HEK293 (cell line): ENCODE measurements at regions not wholly inside any gene's neighbourhood (a gene's known extent, or its start where the extent isn't known, plus 50 kb on each side); places are given as distances from the start of the nearest gene placed in this dataset.

Experiments used
- CTCF ChIA-PET: fragments of 350-600 bp; formaldehyde crosslinking; extraction: SDS; loops from one replicate; lab custom pipeline; 2021; ENCODE audit warnings: antibody characterized with exemption; lab: Yijun Ruan, JAX
- POLR2A ChIA-PET: fragments of 300-600 bp; formaldehyde crosslinking; extraction: SDS; loops from one replicate; lab custom pipeline; 2020; ENCODE audit warnings: antibody characterized with exemption, inconsistent platforms; lab: Yijun Ruan, JAX
- H3K27ac ChIP-seq: fragments of 200-500 bp; sonication (Bioruptor generic); 2 replicates; pipeline ENCODE4 v1.5.1; 2014; ENCODE audit warnings: low read depth, low read length, control low read depth, inconsistent platforms; ENCODE audit errors: extremely low read depth
- H3K36me3 ChIP-seq, 2 experiments: fragments of 200-500 bp in 1 of 2; sonication (Bioruptor generic) in 1 of 2; 1 replicate in 1 of 2; 2 replicates in 1 of 2; pipeline ENCODE4 v1.5.1; 2014 to 2017; ENCODE audit warnings: inconsistent platforms in 2 of 2, low read length in 2 of 2; ENCODE audit not compliant: control insufficient read depth in 2 of 2, insufficient read depth in 1 of 2
- H3K4me1 ChIP-seq: fragments of 200-500 bp; sonication (Bioruptor generic); 2 replicates; pipeline ENCODE4 v1.5.1; 2014; ENCODE audit warnings: mild to moderate bottlenecking, low read length, inconsistent platforms; ENCODE audit not compliant: control insufficient read depth, insufficient read depth
- H3K4me3 ChIP-seq: 2 replicates; pipeline ENCODE4 v1.5.1; 2011; ENCODE audit warnings: low read depth, mild to moderate bottlenecking, control low read depth, low read length, moderate library complexity
- H3K9me3 ChIP-seq: fragments of 200-500 bp; sonication (Bioruptor generic); 2 replicates; pipeline ENCODE4 v1.5.1; 2014; ENCODE audit warnings: low read depth, low read length, inconsistent platforms; ENCODE audit not compliant: control insufficient read depth, insufficient read depth
- PATZ1 ChIP-seq: fragments of 450-650 bp; formaldehyde crosslinking; IDR thresholded peaks from 2 replicates; pipeline ENCODE4 v1.5.1; 2016; ENCODE audit warnings: missing biosample characterization, missing genetic modification characterization
- PRDM6 ChIP-seq: fragments of 450-650 bp; formaldehyde crosslinking; IDR thresholded peaks from 2 replicates; pipeline ENCODE4 v1.5.1; 2017; ENCODE audit warnings: missing biosample characterization, missing genetic modification characterization
- SCRT2 ChIP-seq: fragments of 450-650 bp; formaldehyde crosslinking; IDR thresholded peaks from 2 replicates; pipeline ENCODE4 v1.5.1; 2016; ENCODE audit warnings: missing biosample characterization, missing genetic modification characterization
- SP2 ChIP-seq: fragments of 450-650 bp; formaldehyde crosslinking; IDR thresholded peaks from 2 replicates; pipeline ENCODE4 v1.5.1; 2016; ENCODE audit warnings: missing biosample characterization, missing genetic modification characterization
- SP7 ChIP-seq: fragments of 450-650 bp; formaldehyde crosslinking; IDR thresholded peaks from 2 replicates; pipeline ENCODE4 v1.5.1; 2016; ENCODE audit warnings: missing biosample characterization, missing genetic modification characterization
- ZBTB20 ChIP-seq: fragments of 450-650 bp; formaldehyde crosslinking; IDR thresholded peaks from 2 replicates; pipeline ENCODE4 v1.5.1; 2016; ENCODE audit warnings: missing biosample characterization, missing genetic modification characterization
- ZBTB21 ChIP-seq: fragments of 450-650 bp; formaldehyde crosslinking; IDR thresholded peaks from 2 replicates; pipeline ENCODE4 v1.5.1; 2017; ENCODE audit warnings: missing biosample characterization, missing genetic modification characterization
- ZBTB26 ChIP-seq: fragments of 450-650 bp; formaldehyde crosslinking; optimal IDR thresholded peaks from 2 replicates; pipeline ENCODE3; 2016; ENCODE audit warnings: missing biosample characterization, mild to moderate bottlenecking, missing genetic modification characterization
- ZBTB44 ChIP-seq: fragments of 450-650 bp; IDR thresholded peaks from 2 replicates; pipeline ENCODE4 v1.5.1; 2018; ENCODE audit warnings: missing biosample characterization, mild to moderate bottlenecking, missing genetic modification characterization
- ZNF2 ChIP-seq: fragments of 450-650 bp; formaldehyde crosslinking; IDR thresholded peaks from 2 replicates; pipeline ENCODE4 v1.5.1; 2016; ENCODE audit warnings: missing biosample characterization, missing genetic modification characterization
- ZNF223 ChIP-seq: fragments of 450-650 bp; formaldehyde crosslinking; IDR thresholded peaks from 2 replicates; pipeline ENCODE4 v1.5.1; 2016; ENCODE audit warnings: missing biosample characterization, missing genetic modification characterization
- ZNF280D ChIP-seq: fragments of 450-650 bp; formaldehyde crosslinking; IDR thresholded peaks from 2 replicates; pipeline ENCODE4 v1.5.1; 2016; ENCODE audit warnings: missing biosample characterization, missing genetic modification characterization
- ZNF354C ChIP-seq: fragments of 450-650 bp; formaldehyde crosslinking; IDR thresholded peaks from 2 replicates; pipeline ENCODE4 v1.5.1; 2016; ENCODE audit warnings: missing biosample characterization, missing genetic modification characterization, low read depth, borderline replicate concordance
- ZNF510 ChIP-seq: fragments of 450-650 bp; formaldehyde crosslinking; IDR thresholded peaks from 2 replicates; pipeline ENCODE4 v1.5.1; 2018; ENCODE audit warnings: mild to moderate bottlenecking, missing genetic modification characterization, missing biosample characterization; ENCODE audit not compliant: insufficient replicate concordance
- ZNF518A ChIP-seq: fragments of 450-650 bp; formaldehyde crosslinking; conservative IDR thresholded peaks from 2 replicates; pipeline ENCODE4 v1.5.1; 2016; ENCODE audit warnings: low read depth, missing biosample characterization, missing genetic modification characterization

GRCh38 chr1:168920456-168921094, 185.9 kb upstream of the ATP1B1 start (continued):
- no peak for TF ChIP-seq ZBTB44 (tag by site-specific recombination)
- no peak for TF ChIP-seq ZBTB21 (tag by site-specific recombination)
- no peak for TF ChIP-seq ZNF510 (tag by site-specific recombination)
- no peak for TF ChIP-seq ZNF518A (tag by site-specific recombination)
- no peak for TF ChIP-seq ZNF354C
- TF ChIP-seq ZBTB26 = no peak
- TF ChIP-seq ZNF2 (tag by site-specific recombination) = no peak
- TF ChIP-seq, all 188 proteins: peak for 0

- Histone ChIP-seq H3K4me1 (no peaks in the 10 kb centered on the region), H3K4me3 (no peak overlapping the region)
- CTCF ChIA-PET = no interaction called here
These were observed 184.9 kb upstream of the ATP1B1 start for GRCh38 chr1:168921629-168922028.

GRCh38 chr1:168923521-168924136, 182.9 kb upstream of the ATP1B1 start:
- Histone ChIP-seq H3K4me1 (no peaks in the 10 kb centered on the region), H3K9me3 (no peaks in the 10 kb centered on the region), H3K4me3 (no peak overlapping the region), H3K27ac (no peak overlapping the region), H3K36me3 (no peaks in the 10 kb centered on the region)
- ChIA-PET POLR2A (no interaction called here), CTCF (interaction anchor here (0.6 kb wide), 1 partner anchor 57 kb away, joined by 5 read pairs; no protein-coding TSS in a partner anchor)
- TF ChIP-seq SCRT2 (no peak), ZNF280D (tag by site-specific recombination) (no peak), PATZ1 (tag by site-specific recombination) (no peak), ZBTB20 (no peak), SP7 (tag by site-specific recombination) (no peak), ZNF223 (tag by site-specific recombination) (no peak)

More at GRCh38 chr1:168921629-168922028, 184.9 kb upstream of the ATP1B1 start:
- POLR2A ChIA-PET = no interaction called here
- no peak overlapping the region for H3K27ac ChIP-seq
- TF ChIP-seq PRDM6 (tag by site-specific recombination) = no peak
- TF ChIP-seq SP2 (tag by site-specific recombination) = no peak
- no peaks in the 10 kb centered on the region for H3K36me3 ChIP-seq
- no peaks in the 10 kb centered on the region for H3K9me3 ChIP-seq
